HG03575 (cell line): ENCODE measurements at regions not wholly inside any gene's neighbourhood (a gene's known extent, or its start where the extent isn't known, plus 50 kb on each side); places are given as distances from the start of the nearest gene placed in this dataset.

ENCODE experiments used
- ATAC-seq: cut with Tn5 transposase; IDR thresholded peaks from one replicate; pipeline ENCODE4 v1.9.1; 2021; ENCODE audit not compliant: unreplicated experiment, insufficient number of reproducible peaks, low FRiP score; ENCODE audit errors: extremely low read depth

DNA sequence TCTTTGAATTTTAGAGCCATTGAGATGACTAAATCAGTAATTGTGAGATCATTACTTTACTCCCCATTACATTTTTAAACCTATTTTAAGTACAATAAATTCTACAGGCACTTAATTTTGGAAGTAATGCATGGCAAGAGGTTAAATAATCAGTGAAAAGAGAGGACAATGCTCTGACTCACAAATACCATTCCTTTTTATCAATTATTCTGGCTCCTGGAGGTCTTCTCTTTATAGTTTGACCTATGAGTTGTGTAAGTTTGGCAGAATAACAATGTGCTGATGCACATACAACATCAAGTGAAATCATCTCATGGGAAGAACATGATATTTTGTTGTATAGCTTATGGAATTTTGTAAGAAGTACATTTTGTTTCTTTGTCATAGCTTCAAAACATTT, 166.7 kb downstream of the TMTC3 start:
- no peak for ATAC-seq

DNA sequence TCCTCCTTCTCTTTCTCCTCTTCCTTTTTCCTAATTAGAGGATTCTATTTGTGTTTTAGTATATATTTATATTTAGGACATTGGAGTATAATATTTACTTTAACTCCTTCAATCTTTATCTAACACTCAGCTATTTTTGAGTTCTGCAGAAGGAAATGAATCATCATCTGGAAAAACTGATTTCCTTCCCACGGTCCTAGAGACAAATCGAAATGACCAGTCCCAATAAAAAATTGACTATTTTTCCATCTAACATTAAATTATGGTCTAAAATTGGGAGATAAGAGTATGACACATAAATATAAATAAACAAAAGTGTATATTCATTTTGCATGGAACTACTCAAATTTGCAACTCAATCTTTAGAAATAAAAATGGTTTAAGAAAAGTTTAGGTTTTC, 167.4 kb downstream of the TMTC3 start:
- no peak for ATAC-seq

DNA sequence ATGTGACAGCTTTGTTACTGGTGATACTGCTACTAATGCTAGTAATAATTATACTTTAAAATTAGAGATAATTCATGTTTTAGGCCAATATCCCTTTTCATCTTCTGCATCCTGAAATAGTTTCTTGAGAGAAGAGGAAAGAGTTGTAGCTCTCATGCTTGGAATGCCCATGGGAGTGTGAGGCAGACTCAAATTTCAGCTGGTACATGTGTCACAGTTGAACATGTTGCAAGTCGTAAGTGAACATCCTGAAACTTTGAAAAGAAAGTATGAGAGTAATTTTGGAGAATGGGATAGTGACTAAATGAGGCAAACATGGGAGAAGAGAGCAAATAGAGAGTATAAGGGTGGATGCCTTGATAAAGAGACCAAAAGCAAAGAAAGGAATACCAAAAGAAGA, 168.0 kb downstream of the TMTC3 start:
- no peak for ATAC-seq

DNA sequence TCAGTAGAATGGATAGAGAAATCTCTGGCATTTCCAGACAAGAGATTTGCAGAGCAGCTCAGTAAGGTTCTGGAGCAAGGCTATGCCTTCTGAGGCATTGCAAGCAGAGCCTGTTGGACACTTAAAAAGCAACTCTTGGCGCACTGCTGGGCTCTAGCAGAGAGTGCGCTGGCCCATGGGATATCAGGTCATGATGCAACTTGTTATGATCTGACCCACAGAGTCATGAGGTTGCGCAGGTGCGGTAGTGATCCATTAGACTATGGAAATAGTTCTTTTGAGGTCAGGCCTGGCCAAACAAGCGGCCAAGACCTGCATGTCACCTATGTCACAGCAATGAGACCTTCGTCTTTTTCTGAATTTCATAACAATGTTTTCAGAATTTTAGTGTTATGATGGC, 168.6 kb downstream of the TMTC3 start:
- ATAC-seq, result no peak

DNA sequence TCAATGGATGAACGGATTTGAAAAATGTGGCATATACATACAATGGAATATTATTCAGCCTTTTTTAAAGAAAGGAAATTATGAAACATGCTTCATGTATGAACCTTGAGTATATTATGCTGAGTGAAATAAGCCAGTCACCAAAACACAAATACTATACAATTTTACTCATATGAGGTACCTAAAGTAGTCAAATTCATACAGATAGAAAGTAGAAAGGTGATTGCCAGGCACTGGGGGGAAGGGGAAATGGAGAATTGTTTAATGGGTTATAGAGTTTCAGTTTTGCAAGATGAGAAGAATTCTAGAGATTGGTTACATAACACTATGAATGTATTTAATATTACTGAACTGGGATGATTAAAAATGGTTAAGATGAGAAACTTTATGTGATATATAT, 171.4 kb downstream of the TMTC3 start:
- ATAC-seq, result no peak

DNA sequence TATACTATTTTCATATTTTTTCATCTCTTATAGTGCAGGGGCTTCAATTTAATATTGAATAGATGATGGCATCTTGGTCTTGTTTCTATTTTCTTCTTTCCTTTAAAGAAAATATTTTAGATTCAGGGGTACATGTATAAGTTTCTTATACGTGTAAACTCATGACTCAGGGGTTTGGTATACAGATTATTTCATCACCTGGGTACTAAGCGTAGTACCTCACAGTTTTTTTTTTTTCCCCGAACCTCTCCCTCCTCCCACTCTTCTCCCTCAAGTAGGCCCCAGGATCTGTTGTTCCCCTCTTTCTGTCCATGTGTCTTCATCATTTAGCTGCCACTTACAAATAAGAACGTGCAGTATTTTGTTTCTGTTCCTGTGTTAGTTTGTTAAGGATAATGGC, 172.6 kb downstream of the TMTC3 start:
- no peak for ATAC-seq

DNA sequence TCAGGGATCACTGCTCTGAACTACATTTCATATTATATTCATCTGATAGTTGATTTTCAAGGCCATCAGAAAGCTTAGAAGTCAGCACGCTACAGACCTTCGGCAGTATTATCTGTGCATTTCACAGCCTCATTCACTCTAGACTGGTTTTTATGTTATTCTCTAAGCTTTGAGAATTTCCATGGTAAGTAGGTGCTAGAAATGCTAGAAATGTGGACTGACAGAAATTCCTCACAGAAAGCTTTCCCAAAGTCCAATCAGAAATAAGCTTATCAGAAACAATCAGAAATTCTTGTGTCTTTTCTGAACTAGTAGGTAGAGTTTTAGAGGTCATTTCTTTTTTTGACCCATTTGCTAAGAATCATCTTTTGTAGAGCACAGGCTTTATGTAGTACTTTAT, 176.6 kb downstream of the TMTC3 start:
- no peak for ATAC-seq

DNA sequence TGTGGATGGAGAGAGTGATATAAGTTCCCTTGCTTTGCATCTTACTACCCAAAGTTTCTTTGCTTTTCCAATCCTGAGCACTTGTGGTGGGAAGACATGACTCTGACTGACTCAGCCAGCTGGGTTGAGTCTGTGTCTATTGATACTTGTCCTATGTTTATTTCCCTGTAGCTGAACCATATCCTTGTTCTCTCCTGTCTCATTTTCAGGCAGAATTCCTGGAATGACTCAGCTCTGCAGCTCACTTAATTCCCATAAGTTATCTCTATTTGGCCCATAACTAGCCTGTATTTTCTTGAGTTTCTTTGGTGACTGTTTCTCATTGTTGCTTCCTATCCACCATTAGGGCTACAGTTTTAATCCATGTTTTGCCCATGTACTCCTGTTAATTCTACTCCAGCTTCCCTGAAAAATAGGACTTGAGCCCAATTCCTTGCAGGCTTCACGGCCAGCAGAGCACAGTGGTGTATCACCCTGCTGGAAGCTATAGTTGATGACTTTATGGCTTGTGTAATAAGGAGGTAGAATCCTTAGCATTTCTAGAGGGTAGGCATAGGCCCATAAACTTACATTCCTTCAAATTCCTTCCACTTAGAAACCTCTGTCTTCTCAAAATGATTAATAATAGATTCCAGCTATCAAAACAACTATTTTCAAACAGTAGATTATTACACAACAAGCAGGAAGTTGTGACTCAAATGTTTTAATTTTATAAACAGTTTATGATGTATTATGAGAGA, 183.1 kb downstream of the TMTC3 start:
- no peak for ATAC-seq

DNA sequence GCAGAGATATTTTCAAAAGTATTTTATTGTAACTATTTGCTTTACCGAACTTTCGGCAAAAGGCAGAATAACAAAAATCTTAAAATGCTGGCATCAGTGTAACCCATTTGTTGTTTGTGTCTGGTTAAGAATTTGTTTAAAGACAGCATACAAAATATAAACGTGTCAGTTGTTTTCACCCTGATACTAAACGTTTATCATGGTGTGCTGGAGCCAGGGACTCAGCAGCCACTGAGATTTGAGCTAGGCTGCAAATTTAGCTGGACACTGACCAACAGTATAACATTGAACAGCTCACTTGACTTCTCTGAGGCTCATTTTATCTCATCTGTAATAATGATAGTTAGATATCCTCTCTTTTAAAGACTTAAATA, 183.7 kb downstream of the TMTC3 start:
- ATAC-seq, result no peak

DNA sequence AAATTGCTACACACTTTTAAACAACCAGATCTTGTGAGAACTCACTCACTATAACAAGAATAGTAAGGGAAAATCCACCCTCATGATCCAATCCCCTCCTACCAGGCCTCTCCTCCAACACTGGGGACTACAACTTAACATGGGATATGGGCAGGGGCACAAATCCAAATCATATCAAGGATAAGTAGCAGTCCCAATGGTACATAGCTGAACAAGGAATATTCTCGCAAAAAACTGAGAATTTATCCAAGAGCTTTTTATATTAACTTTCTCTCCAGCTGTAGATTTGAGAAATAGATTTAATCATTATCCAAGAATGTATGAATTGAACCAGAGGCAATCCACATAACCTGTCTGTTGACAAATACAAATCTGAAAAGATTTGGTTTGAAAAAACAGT, 185.2 kb downstream of the TMTC3 start:
- ATAC-seq, result no peak

DNA sequence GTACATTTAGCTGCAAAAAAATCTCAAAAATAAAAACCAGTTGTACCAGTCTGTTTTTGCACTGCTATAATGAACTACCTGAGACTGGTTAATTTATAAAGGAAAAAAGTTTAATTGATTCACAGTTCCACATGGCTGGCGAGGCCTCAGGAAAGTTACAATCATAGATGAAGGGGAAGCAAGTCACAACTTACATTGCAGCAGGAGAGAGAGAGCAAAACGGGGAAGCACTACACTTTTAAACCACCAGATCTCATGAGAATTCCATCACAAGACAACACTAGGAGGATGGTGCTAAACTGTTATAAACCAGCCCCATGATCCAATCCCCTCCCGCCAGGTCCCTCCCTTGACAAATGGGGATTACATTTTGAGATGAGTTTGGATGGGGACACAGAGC, 186.0 kb downstream of the TMTC3 start:
- no peak for ATAC-seq

DNA sequence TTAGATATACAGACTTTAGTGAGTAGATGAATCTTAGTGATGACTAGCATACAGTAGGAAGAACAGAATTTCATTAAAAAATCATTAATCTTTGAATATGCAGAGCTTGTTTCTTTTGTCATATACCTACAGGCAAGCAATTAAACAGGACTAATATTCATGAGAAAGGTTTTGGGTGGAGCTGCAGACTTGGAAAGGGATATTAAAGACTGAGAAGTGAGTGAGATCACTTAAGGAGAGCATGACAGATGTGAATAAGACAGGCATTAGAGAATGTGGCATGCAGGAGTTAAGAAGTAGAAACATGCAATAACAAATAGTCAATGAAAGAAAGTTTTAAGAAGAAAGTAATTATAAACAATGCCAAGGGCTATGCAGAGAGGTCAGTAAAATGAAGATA, 187.7 kb downstream of the TMTC3 start:
- ATAC-seq, result no peak

DNA sequence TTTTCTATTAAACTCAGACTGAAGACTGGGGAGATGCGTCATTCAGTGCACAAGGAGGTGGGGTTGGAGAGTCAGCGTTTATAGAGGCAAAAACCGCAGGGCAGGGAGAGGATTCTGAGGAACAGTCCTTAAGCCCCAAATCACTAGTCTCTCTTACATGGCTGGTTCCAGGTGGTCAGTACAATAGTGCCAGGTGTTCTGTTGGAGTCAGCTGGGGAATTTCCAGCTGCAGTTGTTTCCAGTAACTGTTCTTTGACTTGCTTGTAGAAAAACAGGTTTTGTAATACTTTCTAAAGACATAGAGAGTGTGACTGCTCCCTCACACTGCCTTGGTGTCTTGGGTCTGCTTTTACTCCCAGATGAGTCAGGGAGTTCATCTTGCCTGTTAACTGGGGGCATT, 192.2 kb downstream of the TMTC3 start:
- ATAC-seq, result peak; percentile 39

DNA sequence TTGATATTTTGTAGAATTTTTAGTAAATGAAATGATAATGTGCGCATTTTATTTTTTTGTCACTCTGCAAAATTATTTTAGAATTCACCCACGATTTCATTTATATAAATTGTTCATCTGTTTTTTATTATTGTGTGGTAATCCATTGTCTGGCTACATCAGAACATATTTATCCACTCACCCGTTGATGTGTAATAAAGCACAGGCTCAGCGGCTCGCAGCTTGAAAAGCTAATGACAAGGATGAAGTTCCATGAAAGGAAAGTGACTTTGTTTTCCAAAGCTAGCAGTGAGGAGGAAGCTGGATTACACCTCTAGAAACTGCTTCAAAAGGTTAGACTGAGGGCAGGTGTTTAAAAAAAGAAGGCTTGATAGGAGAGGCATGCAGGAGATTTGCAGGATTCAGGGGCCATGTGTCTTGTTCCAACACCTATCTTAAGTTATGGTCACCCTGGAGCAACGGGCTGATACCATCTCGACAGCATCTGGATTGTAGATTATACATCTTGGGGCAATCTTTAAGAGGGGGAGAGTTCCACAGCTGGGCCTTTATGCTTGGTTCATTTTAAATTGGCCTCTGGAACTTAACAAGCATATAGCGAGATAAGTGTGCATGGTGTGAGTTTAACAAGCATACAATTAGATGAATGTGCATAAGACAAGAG, 194.1 kb downstream of the TMTC3 start:
- no peak for ATAC-seq

DNA sequence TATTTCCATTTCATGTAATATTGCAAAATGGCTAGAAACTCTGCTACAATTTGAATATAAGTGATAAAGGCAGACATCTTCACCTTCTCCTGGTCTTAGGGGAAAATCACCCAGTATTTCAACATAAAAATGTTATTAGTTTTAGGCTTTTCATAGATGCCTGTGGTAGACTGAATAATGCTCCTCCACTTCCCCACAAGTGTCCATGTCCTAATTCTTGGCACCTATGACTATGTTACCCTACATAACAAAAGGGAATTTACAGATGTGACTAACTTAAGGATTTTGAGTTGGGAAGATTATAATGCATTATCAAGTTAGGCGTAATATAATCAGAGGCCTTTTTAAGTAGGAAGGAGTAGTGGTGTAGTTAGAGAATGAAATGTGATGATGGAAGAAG, 196.4 kb downstream of the TMTC3 start:
- no peak for ATAC-seq

DNA sequence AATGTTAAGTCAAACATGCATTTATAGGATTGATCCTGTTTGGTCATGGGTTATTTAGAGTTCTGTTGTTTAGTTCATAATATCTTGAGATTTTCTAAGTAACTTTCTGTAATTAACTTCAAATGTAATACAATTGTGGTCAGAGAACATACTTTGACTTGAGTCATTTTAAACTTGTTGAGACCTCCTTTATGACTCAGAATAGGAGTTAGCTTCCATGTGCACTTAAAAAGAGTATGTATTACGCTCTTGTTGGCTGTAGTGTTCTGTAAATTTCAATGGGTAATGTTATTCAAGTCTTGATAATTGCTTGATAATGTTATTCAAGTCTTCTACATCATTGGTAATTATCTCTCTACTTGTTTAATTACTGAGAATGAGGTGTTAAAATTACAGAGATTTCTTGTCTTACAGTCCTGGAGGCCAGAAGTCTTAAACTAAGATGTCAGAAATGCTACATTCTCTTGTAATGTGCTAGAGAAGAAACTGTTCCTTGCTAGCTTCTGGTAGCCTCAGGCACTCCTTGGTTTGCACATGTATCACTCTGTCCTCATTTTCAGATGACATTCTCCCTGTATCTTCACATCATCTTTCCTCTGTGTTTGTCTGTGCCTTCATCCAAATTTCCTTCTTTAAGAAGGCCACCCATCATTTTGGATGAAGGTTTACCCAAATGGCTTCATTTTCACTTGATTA, 197.3 kb downstream of the TMTC3 start:
- no peak for ATAC-seq

DNA sequence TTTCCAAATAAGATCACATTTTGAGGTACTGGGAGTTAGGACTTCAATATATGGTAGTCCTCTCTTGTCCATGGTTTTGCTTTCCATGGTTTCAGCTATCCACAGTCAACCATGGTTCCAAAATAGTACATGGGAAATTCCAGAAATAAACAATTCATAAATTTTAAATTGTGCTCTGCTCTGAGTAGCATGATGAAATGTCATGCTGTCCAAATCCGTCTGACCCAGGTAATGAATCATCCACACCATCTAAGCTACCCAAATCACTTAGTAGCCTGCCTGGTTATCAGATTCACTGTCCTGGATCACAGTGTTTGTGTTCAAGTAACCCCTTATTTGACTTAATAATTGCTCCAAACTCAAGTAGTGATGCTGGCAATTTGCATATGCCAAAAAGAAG, 197.9 kb downstream of the TMTC3 start:
- ATAC-seq, result no peak

DNA sequence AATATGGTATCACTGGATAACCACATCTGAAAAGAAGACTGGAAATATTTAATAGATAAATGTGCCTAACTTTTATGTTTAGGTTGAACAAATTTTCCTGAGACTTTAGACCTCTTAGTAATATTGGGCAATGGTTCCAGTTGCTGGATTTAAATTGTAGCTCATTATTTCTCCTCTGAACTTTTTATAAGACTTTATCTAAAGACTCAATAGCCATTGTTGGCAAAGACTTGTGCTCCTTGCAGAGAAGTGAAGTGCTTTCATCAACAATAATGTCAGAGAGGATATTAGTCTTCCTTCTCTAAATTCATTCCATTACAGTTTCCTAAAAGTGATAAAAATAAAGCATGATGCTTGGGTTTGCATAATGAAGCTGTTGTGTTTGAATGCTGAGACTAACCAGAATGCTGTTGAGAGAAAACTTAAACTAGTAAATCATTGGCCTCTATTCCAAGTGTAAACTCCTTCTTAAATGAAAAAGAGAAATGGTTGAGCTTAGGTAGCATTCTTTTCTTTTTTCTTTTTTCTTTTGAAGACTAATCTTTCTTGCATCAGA, 200.2 kb downstream of the TMTC3 start:
- ATAC-seq, result no peak

DNA sequence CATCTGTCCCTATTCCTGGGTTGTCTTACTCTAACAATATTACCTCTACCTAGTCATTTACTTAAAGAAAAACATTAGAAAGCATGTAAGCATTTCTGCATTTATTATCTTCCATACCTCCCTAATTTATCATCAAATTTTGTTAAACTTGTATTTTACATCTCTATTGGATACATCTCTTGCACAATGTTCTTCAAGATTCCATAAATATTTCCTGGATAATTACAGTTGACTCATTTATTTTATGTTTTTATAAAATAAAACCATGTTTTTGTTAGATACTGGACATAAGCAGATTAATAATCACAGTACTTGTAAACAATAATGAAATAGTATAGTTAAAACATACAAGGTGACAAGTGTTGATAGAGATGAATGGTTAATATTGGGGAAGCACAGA, 209.0 kb downstream of the TMTC3 start:
- ATAC-seq, result no peak

DNA sequence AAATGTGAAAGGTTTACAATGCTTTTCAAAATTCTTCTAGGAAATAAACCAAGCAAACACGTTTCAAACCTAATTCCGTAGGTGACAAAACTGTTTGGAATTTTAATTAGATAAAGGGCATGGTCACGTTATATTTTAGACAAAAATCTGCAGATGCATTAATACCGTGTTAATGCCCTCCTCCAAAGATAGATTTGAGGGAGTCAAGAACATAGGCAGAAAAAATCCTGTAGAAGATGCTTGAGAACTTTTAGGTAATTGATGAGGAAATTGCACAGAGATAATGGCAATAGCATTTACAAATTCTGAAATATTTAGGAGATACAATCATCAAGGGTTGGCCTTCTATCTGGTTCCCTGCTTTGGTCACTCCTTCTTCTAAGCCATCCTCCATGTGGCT, 212.6 kb downstream of the TMTC3 start:
- ATAC-seq, result no peak
